ENCODE measurements at regions not wholly inside any gene's neighbourhood (a gene's known extent, or its start where the extent isn't known, plus 50 kb on each side); places are given as distances from the start of the nearest gene placed in this dataset.

DNA sequence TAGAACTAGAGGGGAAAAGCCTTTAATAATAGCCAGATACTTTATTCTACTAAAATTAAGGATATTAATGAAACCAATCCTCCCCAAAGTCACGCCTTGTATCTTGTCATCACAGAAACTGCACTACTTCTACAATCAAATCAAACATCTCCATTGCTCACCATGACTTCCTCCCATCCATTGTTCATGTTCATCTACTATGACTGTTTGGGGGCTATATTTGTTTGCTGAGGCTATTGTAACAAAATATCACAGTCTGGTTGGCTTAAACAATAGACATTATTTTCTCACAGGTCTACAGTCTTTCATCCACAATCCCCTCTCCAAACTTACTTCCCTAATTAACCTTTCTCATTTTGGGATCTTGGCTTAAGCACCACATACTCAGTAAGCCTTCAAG lies 193.6 kb upstream of the FSCB start:
- TF ChIP-seq TAF1 (IDR thresholded peaks at IDR 0.05; ENCODE audit: borderline replicate concordance, low read depth, low read length): no peak
- TF ChIP-seq POLR2A (IDR thresholded peaks at IDR 0.05; ENCODE audit: low read depth, low read length): no peak
- no peak for TF ChIP-seq POLR2AphosphoS5 (IDR thresholded peaks at IDR 0.05; ENCODE audit: low read depth, low read length)
- no peak for FAIRE-seq
- DNase-seq (ENCODE audit: insufficient read length): no peak

DNA sequence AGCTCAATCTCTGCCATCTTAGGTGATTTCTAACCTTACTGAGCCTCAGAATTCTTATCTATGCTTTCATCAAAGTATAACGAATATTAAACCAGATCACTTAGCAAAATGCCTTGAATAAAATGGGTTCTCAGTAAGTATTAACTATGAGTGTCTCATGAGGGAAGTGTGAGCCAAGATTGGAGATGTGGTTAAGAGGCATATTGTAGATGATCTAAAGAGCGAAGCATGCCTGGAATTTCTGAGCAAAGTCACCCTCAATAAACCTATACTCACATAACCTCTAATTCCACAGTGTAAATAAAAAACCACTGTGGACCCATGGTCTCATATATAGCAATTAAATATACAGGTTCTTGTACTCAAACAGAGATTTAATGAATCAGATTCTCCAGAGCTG lies 193.1 kb upstream of the FSCB start:
- FAIRE-seq (no peak), DNase-seq (ENCODE audit: insufficient read length) (no peak)
- TF ChIP-seq POLR2A (IDR thresholded peaks at IDR 0.05; ENCODE audit: low read depth, low read length) (no peak), POLR2AphosphoS5 (IDR thresholded peaks at IDR 0.05; ENCODE audit: low read depth, low read length) (no peak), TAF1 (IDR thresholded peaks at IDR 0.05; ENCODE audit: borderline replicate concordance, low read depth, low read length) (no peak)

DNA sequence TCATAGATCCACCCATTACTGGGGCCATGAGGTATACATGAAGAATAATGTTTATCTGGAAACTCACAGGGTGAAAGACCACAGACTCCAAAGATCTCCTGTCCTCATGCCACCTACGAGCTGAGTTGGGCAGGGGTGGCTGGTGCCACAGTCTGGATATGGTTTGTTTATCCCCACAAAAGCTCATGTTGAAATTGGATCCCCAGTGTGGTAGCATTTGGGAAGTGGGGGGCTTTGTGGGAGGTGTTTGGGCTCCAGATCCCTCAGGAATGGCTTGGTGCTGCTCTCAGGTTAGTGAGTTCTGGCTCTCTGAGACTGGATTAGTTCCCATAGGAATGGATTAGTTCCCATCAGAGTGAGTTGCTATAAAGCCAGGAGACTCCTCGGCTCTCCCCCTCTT lies 192.3 kb upstream of the FSCB start:
- FAIRE-seq (no peak), DNase-seq (ENCODE audit: insufficient read length) (no peak)
- TF ChIP-seq POLR2A (IDR thresholded peaks at IDR 0.05; ENCODE audit: low read depth, low read length) (no peak), POLR2AphosphoS5 (IDR thresholded peaks at IDR 0.05; ENCODE audit: low read depth, low read length) (no peak), TAF1 (IDR thresholded peaks at IDR 0.05; ENCODE audit: borderline replicate concordance, low read depth, low read length) (no peak)

DNA sequence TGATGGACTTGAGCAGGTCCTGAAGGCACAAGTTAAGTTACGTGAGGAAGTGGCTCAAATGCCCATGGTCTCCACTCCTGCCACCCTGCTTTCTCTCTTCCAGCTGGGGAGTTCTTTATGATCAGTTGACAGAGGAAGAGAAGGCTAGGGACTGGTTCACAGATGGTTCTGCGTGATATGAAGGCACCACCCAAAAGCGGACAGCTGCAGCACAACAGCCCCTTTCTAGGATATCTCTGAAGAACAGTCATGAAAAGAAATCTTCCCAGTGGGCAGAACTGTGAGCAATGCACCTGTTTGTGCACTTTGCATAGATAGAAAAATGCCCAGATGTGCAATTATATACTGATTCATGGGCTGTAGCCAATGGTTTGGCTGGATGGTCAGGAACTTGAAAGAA lies 162.4 kb upstream of the FSCB start:
- DNase-seq (ENCODE audit: insufficient read length): no peak
- no peak for FAIRE-seq

DNA sequence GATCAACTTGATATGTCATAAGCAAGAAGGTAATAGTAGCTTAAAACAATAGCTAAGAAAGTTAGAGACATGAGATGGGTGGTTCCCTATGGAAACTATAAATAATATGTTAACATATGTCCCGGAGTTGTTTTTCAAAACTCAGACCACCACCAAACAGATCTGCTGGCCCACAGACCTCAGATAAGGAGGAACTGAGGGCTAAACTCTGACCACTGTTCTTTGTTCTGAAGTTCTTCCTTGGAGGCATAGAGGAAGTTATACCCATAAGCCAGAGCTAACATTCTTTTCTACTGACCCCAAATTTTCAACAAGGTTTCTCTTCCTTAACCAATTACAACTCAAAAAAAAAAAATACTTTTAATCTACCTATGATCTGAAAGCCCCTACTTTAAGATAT lies 156.1 kb upstream of the FSCB start:
- DNase-seq (ENCODE audit: insufficient read length): no peak
- no peak for FAIRE-seq
- TF ChIP-seq POLR2AphosphoS5 (IDR thresholded peaks at IDR 0.05; ENCODE audit: low read depth, low read length) (no peak), POLR2A (IDR thresholded peaks at IDR 0.05; ENCODE audit: low read depth, low read length) (no peak)

More for the DNA sequence above, 162.4 kb upstream of the FSCB start:
- TF ChIP-seq POLR2AphosphoS5 (IDR thresholded peaks at IDR 0.05; ENCODE audit: low read depth, low read length) (no peak), TAF1 (IDR thresholded peaks at IDR 0.05; ENCODE audit: borderline replicate concordance, low read depth, low read length) (no peak), POLR2A (IDR thresholded peaks at IDR 0.05; ENCODE audit: low read depth, low read length) (no peak)

DNA sequence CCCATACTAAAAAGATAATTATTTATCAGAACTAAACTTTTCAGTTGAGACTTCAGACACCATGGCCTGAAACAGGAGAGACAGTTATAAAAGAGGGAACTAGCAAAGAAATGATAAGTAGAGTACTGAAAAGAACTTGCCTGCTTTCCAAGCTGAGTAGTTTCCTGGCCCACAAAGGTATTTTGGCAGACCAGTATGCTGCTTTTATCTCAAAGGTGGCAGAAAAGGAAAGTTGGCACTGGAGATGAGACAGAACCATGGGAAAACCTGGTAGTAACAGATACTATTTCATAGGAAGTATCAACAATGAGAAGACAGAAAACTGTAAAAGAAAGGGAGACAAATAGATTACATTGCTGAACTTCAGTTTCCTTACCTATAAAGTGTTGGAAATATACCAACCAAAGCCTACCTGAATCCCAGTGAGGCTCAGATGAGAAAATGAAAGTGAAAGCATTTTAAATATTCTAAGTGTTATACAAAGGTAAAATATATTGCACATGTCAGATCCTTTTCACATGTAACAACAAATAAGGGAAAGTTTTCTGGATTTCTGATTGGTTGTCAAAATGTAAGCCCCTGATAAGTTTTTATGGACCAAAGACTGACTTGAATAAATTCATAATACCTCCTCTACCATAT lies 155.3 kb upstream of the FSCB start:
- FAIRE-seq: no peak
- no peak for DNase-seq (ENCODE audit: insufficient read length)
- TF ChIP-seq POLR2A (IDR thresholded peaks at IDR 0.05; ENCODE audit: low read depth, low read length) (no peak), TAF1 (IDR thresholded peaks at IDR 0.05; ENCODE audit: borderline replicate concordance, low read depth, low read length) (no peak), POLR2AphosphoS5 (IDR thresholded peaks at IDR 0.05; ENCODE audit: low read depth, low read length) (no peak)

DNA sequence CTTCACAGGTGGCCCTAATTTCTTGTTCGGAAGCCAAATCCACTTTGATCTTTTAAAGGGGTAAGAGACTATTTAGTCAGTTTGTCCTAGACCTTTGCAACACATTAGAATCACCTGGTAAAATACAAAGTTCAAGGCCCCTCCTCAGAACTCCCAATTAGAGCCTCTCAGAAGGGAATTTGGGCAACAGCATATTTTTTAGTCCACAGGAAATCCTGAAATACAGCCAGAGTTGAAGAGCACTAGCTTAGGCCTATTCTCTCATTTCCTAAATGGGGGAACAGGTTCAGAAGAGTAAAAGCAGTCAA lies 151.3 kb upstream of the FSCB start:
- no peak for DNase-seq (ENCODE audit: insufficient read length)
- no peak for TF ChIP-seq POLR2AphosphoS5 (IDR thresholded peaks at IDR 0.05; ENCODE audit: low read depth, low read length)
- TF ChIP-seq TAF1 (IDR thresholded peaks at IDR 0.05; ENCODE audit: borderline replicate concordance, low read depth, low read length): no peak
- no peak for TF ChIP-seq POLR2A (IDR thresholded peaks at IDR 0.05; ENCODE audit: low read depth, low read length)
- FAIRE-seq: no peak

DNA sequence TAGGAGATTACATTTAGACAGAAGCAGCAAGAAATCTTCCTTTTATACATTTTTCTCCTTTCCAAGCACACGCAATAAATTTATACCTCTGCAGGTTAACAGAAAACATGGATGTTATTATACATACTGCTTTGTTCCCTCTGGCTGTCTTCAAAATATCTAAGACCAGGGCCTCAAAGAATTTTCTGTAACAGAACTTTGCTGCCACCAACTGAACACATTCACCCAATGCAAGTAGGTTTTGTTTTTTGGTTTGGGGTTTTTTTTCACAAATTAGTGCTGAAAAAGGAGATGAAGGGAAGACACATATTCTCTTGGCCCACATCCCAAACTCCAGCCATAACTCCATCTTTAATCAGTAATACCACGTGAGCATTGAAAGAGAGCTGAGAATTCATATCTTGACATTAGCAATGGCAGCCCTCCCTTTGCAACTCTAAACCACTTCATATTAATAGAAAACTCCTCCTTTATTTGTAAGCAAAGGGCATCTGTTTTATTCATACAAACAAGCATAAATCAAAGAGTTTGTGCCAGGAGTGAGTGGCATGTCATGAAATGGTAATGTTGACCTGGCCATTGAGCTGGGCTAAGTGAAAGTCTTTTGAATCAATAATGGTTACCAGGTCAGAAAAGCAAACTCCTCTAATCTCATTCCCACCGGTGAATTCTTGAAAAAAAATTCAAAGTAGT lies 150.8 kb upstream of the FSCB start:
- TF ChIP-seq POLR2AphosphoS5 (IDR thresholded peaks at IDR 0.05; ENCODE audit: low read depth, low read length) (no peak), TAF1 (IDR thresholded peaks at IDR 0.05; ENCODE audit: borderline replicate concordance, low read depth, low read length) (no peak), POLR2A (IDR thresholded peaks at IDR 0.05; ENCODE audit: low read depth, low read length) (no peak)
- DNase-seq (ENCODE audit: insufficient read length) (no peak), FAIRE-seq (no peak)

DNA sequence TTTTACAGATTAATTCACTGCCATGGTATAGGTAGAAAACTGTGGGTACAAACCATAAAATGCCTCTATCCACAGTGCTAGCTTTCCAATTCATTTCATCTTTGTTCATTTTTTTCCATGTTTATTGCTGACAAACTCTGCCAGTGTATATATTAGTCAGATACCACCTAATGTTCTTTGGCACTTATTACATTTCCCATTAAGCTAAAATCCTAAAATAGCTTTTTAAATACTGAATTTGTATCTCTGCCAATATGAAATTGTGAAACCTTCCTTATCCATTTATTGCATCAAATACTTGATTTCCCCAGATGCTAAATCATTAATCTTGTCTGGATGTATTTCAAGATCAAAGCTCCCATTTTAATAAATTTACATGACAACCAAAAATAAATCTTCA lies 150.1 kb upstream of the FSCB start:
- TF ChIP-seq TAF1 (IDR thresholded peaks at IDR 0.05; ENCODE audit: borderline replicate concordance, low read depth, low read length) (no peak), POLR2A (IDR thresholded peaks at IDR 0.05; ENCODE audit: low read depth, low read length) (no peak), POLR2AphosphoS5 (IDR thresholded peaks at IDR 0.05; ENCODE audit: low read depth, low read length) (no peak)
- DNase-seq (ENCODE audit: insufficient read length) (no peak), FAIRE-seq (no peak)

DNA sequence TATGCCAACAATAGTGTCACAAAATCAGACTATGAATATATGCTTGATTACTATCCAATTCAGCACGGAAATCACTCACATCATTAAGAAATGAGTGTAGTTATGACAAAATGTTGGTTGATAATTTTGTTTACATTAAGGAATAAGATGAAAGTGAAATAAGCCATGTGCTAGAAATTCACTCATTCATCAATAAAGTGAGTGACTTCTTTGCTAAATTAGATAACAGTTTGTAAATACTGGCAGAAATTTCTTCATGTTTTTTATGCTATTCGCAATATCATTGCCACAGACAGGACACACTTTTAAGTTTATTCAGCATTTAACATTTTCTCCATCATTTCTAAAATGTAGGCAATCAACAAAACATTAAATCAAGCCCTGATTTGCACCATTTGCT lies 147.5 kb upstream of the FSCB start:
- FAIRE-seq: no peak
- no peak for DNase-seq (ENCODE audit: insufficient read length)
- TF ChIP-seq POLR2A (IDR thresholded peaks at IDR 0.05; ENCODE audit: low read depth, low read length) (no peak), POLR2AphosphoS5 (IDR thresholded peaks at IDR 0.05; ENCODE audit: low read depth, low read length) (no peak), TAF1 (IDR thresholded peaks at IDR 0.05; ENCODE audit: borderline replicate concordance, low read depth, low read length) (no peak)

DNA sequence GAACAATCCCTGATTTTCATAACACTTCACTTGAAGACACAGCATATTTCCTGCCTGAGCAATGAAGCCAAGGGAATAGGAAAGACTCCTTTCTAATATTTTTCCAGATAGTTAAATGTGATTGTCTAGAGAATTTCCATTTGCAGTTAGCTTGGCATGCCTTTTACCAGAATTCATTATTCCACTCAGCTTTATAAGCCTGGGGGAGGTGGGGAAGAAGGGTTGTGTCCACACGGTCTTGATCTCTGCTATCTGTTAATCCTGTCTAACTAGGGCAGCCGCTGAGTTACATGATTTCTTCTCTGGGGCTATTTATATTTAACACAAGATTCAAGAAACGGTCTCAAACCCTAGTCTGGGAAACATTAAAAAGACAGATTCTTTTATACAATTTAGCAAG lies 146.6 kb upstream of the FSCB start:
- DNase-seq (ENCODE audit: insufficient read length) (no peak), FAIRE-seq (no peak)
- TF ChIP-seq TAF1 (IDR thresholded peaks at IDR 0.05; ENCODE audit: borderline replicate concordance, low read depth, low read length): no peak
- TF ChIP-seq POLR2A (IDR thresholded peaks at IDR 0.05; ENCODE audit: low read depth, low read length): no peak
- TF ChIP-seq POLR2AphosphoS5 (IDR thresholded peaks at IDR 0.05; ENCODE audit: low read depth, low read length): no peak

DNA sequence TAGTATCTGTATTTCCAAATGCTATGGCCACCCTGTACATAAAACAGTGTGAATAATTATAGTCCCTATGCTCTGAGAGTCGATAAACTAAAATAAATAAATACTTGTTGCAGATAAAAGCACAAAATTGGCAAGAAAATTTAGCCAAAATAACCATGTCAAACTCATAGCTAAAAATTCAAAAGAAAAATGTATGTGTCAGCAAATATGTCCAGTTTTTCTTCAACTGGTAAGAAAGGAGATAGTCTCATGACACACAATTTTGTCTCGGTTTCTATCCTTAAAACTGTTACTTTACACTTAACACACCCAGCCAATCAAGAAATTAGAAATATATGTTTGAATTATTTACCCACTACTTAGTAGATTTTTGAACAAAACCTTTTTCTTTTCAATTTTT lies 145.6 kb upstream of the FSCB start:
- no peak for FAIRE-seq

More for the DNA sequence above, 145.6 kb upstream of the FSCB start:
- DNase-seq (ENCODE audit: insufficient read length): no peak
- no peak for TF ChIP-seq POLR2A (IDR thresholded peaks at IDR 0.05; ENCODE audit: low read depth, low read length)
- TF ChIP-seq TAF1 (IDR thresholded peaks at IDR 0.05; ENCODE audit: borderline replicate concordance, low read depth, low read length): no peak
- TF ChIP-seq POLR2AphosphoS5 (IDR thresholded peaks at IDR 0.05; ENCODE audit: low read depth, low read length): no peak
